ENCODE measurements at regions not wholly inside any gene's neighbourhood (a gene's known extent, or its start where the extent isn't known, plus 50 kb on each side); places are given as distances from the start of the nearest gene placed in this dataset.

DNA sequence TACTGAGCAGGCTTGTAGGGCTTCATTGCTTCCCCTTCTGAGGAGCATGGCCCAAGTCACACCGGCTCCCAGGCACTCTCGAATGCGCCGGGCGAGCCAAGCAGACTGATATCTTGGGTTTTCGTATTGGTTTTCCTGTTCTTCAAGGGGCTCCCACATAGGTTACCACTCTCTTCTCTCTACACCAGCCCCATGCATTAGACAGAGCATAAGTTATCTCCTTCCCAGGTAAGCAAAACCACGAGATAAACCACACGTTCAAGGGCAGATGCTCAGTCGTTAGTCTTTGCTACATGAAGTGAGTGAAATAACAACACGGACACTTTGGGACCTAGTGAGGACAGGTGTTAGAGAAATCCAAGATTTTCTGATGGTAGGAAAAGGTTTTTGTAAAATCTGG lies 211.2 kb downstream of the ABCC12 start:
- H3K4me3 ChIP-seq (ENCODE audit: low read length): no peak overlapping the region
- Mint-ChIP-seq H3K27ac (no peak overlapping the region), H3K27me3 (ENCODE audit: insufficient read depth) (peaks cover 4% of the 10 kb centered on the region), H3K4me3 (no peak overlapping the region), H3K36me3 (ENCODE audit: low read depth) (no peaks in the 10 kb centered on the region), H3K9me3 (peaks cover 3% of the 10 kb centered on the region), H3K4me1 (peaks cover 30% of the 10 kb centered on the region)
- WGBS, 2 experiments (ENCODE audit: insufficient coverage in 1 of 2, insufficient read length in 1 of 2): 96% methylated on average over 10 of the region's 10 CpGs
- no peak for DNase-seq
- no peak overlapping the region for H3K9ac ChIP-seq (ENCODE audit: extremely low read depth, low read length, poor library complexity, severe bottlenecking)
- H3K27ac ChIP-seq (ENCODE audit: low read depth, low read length): no peak overlapping the region
- TF ChIP-seq, protein P1, sequence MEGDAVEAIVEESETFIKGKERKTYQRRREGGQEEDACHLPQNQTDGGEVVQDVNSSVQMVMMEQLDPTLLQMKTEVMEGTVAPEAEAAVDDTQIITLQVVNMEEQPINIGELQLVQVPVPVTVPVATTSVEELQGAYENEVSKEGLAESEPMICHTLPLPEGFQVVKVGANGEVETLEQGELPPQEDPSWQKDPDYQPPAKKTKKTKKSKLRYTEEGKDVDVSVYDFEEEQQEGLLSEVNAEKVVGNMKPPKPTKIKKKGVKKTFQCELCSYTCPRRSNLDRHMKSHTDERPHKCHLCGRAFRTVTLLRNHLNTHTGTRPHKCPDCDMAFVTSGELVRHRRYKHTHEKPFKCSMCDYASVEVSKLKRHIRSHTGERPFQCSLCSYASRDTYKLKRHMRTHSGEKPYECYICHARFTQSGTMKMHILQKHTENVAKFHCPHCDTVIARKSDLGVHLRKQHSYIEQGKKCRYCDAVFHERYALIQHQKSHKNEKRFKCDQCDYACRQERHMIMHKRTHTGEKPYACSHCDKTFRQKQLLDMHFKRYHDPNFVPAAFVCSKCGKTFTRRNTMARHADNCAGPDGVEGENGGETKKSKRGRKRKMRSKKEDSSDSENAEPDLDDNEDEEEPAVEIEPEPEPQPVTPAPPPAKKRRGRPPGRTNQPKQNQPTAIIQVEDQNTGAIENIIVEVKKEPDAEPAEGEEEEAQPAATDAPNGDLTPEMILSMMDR (conservative IDR thresholded peaks at IDR 0.05): no peak
- H3K27me3 ChIP-seq (ENCODE audit: control insufficient read depth, insufficient read depth, low read length, poor library complexity, severe bottlenecking): no peaks in the 10 kb centered on the region
- peaks cover 5% of the 10 kb centered on the region for H3K9me3 ChIP-seq (ENCODE audit: control insufficient read depth, low read length)
- no peaks in the 10 kb centered on the region for H3K36me3 ChIP-seq (ENCODE audit: control insufficient read depth, insufficient read depth, low read length)
- peaks cover 14% of the 10 kb centered on the region for H3K4me1 ChIP-seq (ENCODE audit: control insufficient read depth, insufficient read depth, low read length)

DNA sequence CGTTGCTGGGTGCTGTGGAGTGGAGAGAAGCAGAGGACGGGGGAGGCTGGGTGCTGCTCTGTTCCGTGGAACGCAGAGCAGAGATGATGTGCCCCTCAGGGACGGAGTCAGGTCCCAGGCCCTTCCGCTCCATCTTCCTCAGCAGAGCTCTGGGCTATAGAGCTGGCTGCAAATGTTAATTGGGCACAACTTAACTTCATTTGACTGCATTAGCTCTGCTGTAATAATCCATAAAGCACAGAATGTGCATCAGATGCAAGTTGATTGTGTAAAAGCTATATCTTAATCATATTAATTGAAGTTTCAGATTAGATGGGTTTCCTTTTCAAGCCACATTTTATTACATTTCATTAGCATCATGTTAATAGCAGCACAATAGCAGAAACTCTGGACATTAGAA lies 212.6 kb downstream of the ABCC12 start:
- DNase-seq: no peak
- H3K27ac Mint-ChIP-seq: no peak overlapping the region
- 92 to 95% methylated on average over 4 to 6 of the region's 6 CpGs for WGBS, 2 experiments (ENCODE audit: insufficient coverage in 1 of 2, insufficient read length in 1 of 2)
- peaks cover 31% of the 10 kb centered on the region for H3K4me1 Mint-ChIP-seq
- H3K4me3 Mint-ChIP-seq: no peak overlapping the region
- TF ChIP-seq, protein P1 (conservative IDR thresholded peaks at IDR 0.05): no peak
- Histone ChIP-seq H3K36me3 (ENCODE audit: control insufficient read depth, insufficient read depth, low read length) (no peaks in the 10 kb centered on the region), H3K27ac (ENCODE audit: low read depth, low read length) (no peak overlapping the region), H3K4me3 (ENCODE audit: low read length) (no peak overlapping the region), H3K27me3 (ENCODE audit: control insufficient read depth, insufficient read depth, low read length, poor library complexity, severe bottlenecking) (no peaks in the 10 kb centered on the region), H3K9ac (ENCODE audit: extremely low read depth, low read length, poor library complexity, severe bottlenecking) (no peak overlapping the region), H3K4me1 (ENCODE audit: control insufficient read depth, insufficient read depth, low read length) (peaks cover 14% of the 10 kb centered on the region), H3K9me3 (ENCODE audit: control insufficient read depth, low read length) (peaks cover 5% of the 10 kb centered on the region)
- H3K27me3 Mint-ChIP-seq (ENCODE audit: insufficient read depth): peaks cover 4% of the 10 kb centered on the region
- no peaks in the 10 kb centered on the region for H3K36me3 Mint-ChIP-seq (ENCODE audit: low read depth)
- H3K9me3 Mint-ChIP-seq: peaks cover 3% of the 10 kb centered on the region

DNA sequence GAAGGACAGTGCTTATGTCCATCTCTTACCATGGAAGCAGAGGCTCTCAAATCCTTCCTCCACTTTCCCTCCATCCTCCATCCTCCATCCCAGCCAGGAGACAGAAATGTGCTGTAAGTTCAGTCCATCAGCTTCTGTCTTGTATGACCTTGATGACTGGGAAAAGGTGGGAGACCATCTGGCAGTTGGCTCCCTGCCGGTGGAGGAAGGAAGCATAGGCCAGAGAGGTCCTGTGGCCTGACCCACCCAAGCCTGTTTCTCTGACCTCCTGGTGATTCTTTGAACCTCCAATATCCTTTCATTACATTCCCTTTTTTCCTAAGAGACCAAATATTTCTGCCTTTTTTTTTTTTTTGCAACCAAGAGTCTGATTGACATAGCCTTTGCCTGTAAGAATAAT lies 215.3 kb downstream of the ABCC12 start:
- no peak overlapping the region for H3K27ac ChIP-seq (ENCODE audit: low read depth, low read length)
- H3K4me3 ChIP-seq (ENCODE audit: low read length): peak overlapping the region; percentile 18
- Mint-ChIP-seq H3K27me3 (ENCODE audit: insufficient read depth) (peaks cover 4% of the 10 kb centered on the region), H3K9me3 (peaks cover 3% of the 10 kb centered on the region), H3K4me1 (peaks cover 20% of the 10 kb centered on the region), H3K4me3 (no peak overlapping the region), H3K36me3 (ENCODE audit: low read depth) (peaks cover 2% of the 10 kb centered on the region), H3K27ac (peak overlapping the region; percentile 93)
- no peak for DNase-seq
- peaks cover 14% of the 10 kb centered on the region for H3K4me1 ChIP-seq (ENCODE audit: control insufficient read depth, insufficient read depth, low read length)
- TF ChIP-seq, protein P1 (conservative IDR thresholded peaks at IDR 0.05): peak; percentile 34
- no peaks in the 10 kb centered on the region for H3K36me3 ChIP-seq (ENCODE audit: control insufficient read depth, insufficient read depth, low read length)
- WGBS, 2 experiments (ENCODE audit: insufficient coverage in 1 of 2, insufficient read length in 1 of 2): 83 to 87% methylated on average over 1 of the region's 1 CpG
- H3K27me3 ChIP-seq (ENCODE audit: control insufficient read depth, insufficient read depth, low read length, poor library complexity, severe bottlenecking): no peaks in the 10 kb centered on the region
- peak overlapping the region; percentile 56 for H3K9ac ChIP-seq (ENCODE audit: extremely low read depth, low read length, poor library complexity, severe bottlenecking)
- H3K9me3 ChIP-seq (ENCODE audit: control insufficient read depth, low read length): peaks cover 10% of the 10 kb centered on the region

All from endodermal cell (in vitro differentiated cells).